Neural cell (in vitro differentiated cells): ENCODE measurements at regions not wholly inside any gene's neighbourhood (a gene's known extent, or its start where the extent isn't known, plus 50 kb on each side); places are given as distances from the start of the nearest gene placed in this dataset.

Source experiments
- CTCF ChIP-seq: fragments of 450-650 bp; IDR thresholded peaks from 2 replicates; pipeline ENCODE4 v1.5.1; 2014; ENCODE audit warnings: antibody characterized with exemption, mild to moderate bottlenecking, moderate library complexity; ENCODE audit not compliant: poor library complexity, severe bottlenecking
- EP300 ChIP-seq: fragments of 450-650 bp; conservative IDR thresholded peaks from 2 replicates; pipeline ENCODE4 v1.6.1; 2014; ENCODE audit warnings: antibody characterized with exemption, mild to moderate bottlenecking, moderate library complexity; ENCODE audit not compliant: poor library complexity, severe bottlenecking
- EZH2 ChIP-seq: fragments of 200-600, 300-800 bp; shearing (Covaris generic), sonication (generic); IDR thresholded peaks from 2 replicates; pipeline ENCODE4 v1.6.1; 2014; ENCODE audit warnings: antibody characterized with exemption, low read length, borderline replicate concordance, mild to moderate bottlenecking; ENCODE audit not compliant: insufficient read depth, poor library complexity, severe bottlenecking
- POLR2AphosphoS5 ChIP-seq: IDR thresholded peaks from 2 replicates; pipeline ENCODE4 v1.6.1; 2012
- RAD21 ChIP-seq: fragments of 450-650 bp; conservative IDR thresholded peaks from 2 replicates; pipeline ENCODE4 v1.6.1; 2014; ENCODE audit warnings: antibody characterized with exemption, mild to moderate bottlenecking, moderate library complexity
- SMC3 ChIP-seq: fragments of 450-650 bp; conservative IDR thresholded peaks from 2 replicates; pipeline ENCODE4 v1.6.1; 2014; ENCODE audit warnings: antibody characterized with exemption, mild to moderate bottlenecking, moderate library complexity; ENCODE audit not compliant: poor library complexity
- TAF1 ChIP-seq: IDR thresholded peaks from 2 replicates; pipeline ENCODE4 v1.6.1; 2012; ENCODE audit warnings: low read depth
- TF ChIP-seq, protein P1 (sequence below): IDR thresholded peaks from 2 replicates; pipeline ENCODE4 v1.6.1; 2012; ENCODE audit warnings: borderline replicate concordance

- TF ChIP-seq RAD21 (no peak), CTCF (no peak), TAF1 (no peak), POLR2AphosphoS5 (no peak), EZH2 (no peak), EP300 (no peak), SMC3 (no peak)
- TF ChIP-seq, protein P1, sequence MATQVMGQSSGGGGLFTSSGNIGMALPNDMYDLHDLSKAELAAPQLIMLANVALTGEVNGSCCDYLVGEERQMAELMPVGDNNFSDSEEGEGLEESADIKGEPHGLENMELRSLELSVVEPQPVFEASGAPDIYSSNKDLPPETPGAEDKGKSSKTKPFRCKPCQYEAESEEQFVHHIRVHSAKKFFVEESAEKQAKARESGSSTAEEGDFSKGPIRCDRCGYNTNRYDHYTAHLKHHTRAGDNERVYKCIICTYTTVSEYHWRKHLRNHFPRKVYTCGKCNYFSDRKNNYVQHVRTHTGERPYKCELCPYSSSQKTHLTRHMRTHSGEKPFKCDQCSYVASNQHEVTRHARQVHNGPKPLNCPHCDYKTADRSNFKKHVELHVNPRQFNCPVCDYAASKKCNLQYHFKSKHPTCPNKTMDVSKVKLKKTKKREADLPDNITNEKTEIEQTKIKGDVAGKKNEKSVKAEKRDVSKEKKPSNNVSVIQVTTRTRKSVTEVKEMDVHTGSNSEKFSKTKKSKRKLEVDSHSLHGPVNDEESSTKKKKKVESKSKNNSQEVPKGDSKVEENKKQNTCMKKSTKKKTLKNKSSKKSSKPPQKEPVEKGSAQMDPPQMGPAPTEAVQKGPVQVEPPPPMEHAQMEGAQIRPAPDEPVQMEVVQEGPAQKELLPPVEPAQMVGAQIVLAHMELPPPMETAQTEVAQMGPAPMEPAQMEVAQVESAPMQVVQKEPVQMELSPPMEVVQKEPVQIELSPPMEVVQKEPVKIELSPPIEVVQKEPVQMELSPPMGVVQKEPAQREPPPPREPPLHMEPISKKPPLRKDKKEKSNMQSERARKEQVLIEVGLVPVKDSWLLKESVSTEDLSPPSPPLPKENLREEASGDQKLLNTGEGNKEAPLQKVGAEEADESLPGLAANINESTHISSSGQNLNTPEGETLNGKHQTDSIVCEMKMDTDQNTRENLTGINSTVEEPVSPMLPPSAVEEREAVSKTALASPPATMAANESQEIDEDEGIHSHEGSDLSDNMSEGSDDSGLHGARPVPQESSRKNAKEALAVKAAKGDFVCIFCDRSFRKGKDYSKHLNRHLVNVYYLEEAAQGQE: no peak
These were observed 236.8 kb downstream of the MN1 start for GRCh38 chr22:27564806-27565205.
